KBM-7 (cell line): ENCODE measurements at regions not wholly inside any gene's neighbourhood (a gene's known extent, or its start where the extent isn't known, plus 50 kb on each side); places are given as distances from the start of the nearest gene placed in this dataset.

Experiments used
- DNase-seq: peaks from one replicate; pipeline ENCODE4 v3.0.0-alpha.2; 2015
- in situ Hi-C: fragments of 300-500 bp; cut with MboI; formaldehyde crosslinking; loops from 2 replicates; pipeline ENCODE4 v1.14.3; 2020; ENCODE audit warnings: low sequenced_read_pairs, low pct_unique_long_range_greater_than_20kb, mixed read lengths

GRCh38 chr6:9420316-9421015 is 985.1 kb upstream of the SLC35B3 start:
- DNase-seq: no peak
- in situ Hi-C loops: no loop called here

GRCh38 chr6:9417400-9417799 is 982.1 kb upstream of the SLC35B3 start:
- DNase-seq: no peak
- in situ Hi-C loops: no loop called here

GRCh38 chr6:9412951-9413559 is 977.7 kb upstream of the SLC35B3 start:
- peak; percentile 28 for DNase-seq
- in situ Hi-C loops: no loop called here

GRCh38 chr6:9409126-9409525 is 973.8 kb upstream of the SLC35B3 start:
- no peak for DNase-seq
- in situ Hi-C loops: no loop called here

GRCh38 chr6:9408402-9409117 is 973.2 kb upstream of the SLC35B3 start:
- in situ Hi-C loops: no loop called here
- no peak for DNase-seq

GRCh38 chr6:9405825-9406224 is 970.5 kb upstream of the SLC35B3 start:
- in situ Hi-C loops: no loop called here
- no peak for DNase-seq

GRCh38 chr6:9405369-9405768 is 970.0 kb upstream of the SLC35B3 start:
- in situ Hi-C loops: no loop called here
- DNase-seq: no peak

GRCh38 chr6:9404351-9405146 is 969.2 kb upstream of the SLC35B3 start:
- in situ Hi-C loops: no loop called here
- no peak for DNase-seq

- in situ Hi-C loops: no loop called here
- no peak for DNase-seq
Observed at GRCh38 chr6:9403736-9404135, 968.4 kb upstream of the SLC35B3 start.

- in situ Hi-C loops: no loop called here
- no peak for DNase-seq
Observed at GRCh38 chr6:9401960-9402359, 966.6 kb upstream of the SLC35B3 start.

- in situ Hi-C loops: no loop called here
- DNase-seq: no peak
Observed at GRCh38 chr6:9399916-9400315, 964.6 kb upstream of the SLC35B3 start.

- in situ Hi-C loops: no loop called here
Observed at GRCh38 chr6:9398767-9399373, 963.5 kb upstream of the SLC35B3 start.

GRCh38 chr6:9398071-9398766 is 962.9 kb upstream of the SLC35B3 start:
- DNase-seq: no peak

More at GRCh38 chr6:9398767-9399373, 963.5 kb upstream of the SLC35B3 start:
- no peak for DNase-seq

GRCh38 chr6:9388596-9388995 is 953.3 kb upstream of the SLC35B3 start:
- DNase-seq: no peak
- in situ Hi-C loops: no loop called here

More at GRCh38 chr6:9398071-9398766, 962.9 kb upstream of the SLC35B3 start:
- in situ Hi-C loops: no loop called here

- DNase-seq: no peak
- in situ Hi-C loops: no loop called here
Observed at GRCh38 chr6:9380568-9380967, 945.2 kb upstream of the SLC35B3 start.

GRCh38 chr6:9373308-9373707 is 938.0 kb upstream of the SLC35B3 start:
- in situ Hi-C loops: no loop called here
- no peak for DNase-seq

GRCh38 chr6:9370480-9370879 is 935.1 kb upstream of the SLC35B3 start:
- in situ Hi-C loops: no loop called here

GRCh38 chr6:9365378-9365777 is 930.0 kb upstream of the SLC35B3 start:
- DNase-seq: no peak
- in situ Hi-C loops: no loop called here

More at GRCh38 chr6:9370480-9370879, 935.1 kb upstream of the SLC35B3 start:
- no peak for DNase-seq

- in situ Hi-C loops: no loop called here
- DNase-seq: no peak
Observed at GRCh38 chr6:9361749-9362148, 926.4 kb upstream of the SLC35B3 start.
